ENCODE measurements at regions not wholly inside any gene's neighbourhood (a gene's known extent, or its start where the extent isn't known, plus 50 kb on each side); places are given as distances from the start of the nearest gene placed in this dataset.

DNA sequence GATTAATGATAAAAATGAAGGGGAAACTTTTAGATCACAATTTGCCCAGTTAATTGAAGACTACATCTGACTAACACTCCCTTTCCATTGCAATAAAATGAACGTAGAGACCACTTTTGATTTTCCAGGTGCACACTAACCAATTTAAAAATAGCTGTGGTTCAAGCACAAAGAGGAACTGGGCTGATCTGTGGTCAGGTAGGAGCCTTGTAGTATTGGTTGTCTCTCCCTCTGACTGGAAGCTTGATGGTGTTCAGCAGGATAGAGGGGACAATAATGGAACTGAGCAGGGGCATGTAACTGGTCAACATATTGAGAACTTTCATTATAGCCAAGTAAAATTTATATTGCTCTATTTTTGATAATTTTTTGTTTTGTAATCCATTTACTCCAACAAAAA, 886.8 kb upstream of the SEMA6A start:
- Histone ChIP-seq H3K4me3 (no peak overlapping the region), H3K27me3 (replicated peaks) (no peaks in the 10 kb centered on the region), H3K4me1 (replicated peaks) (no peaks in the 10 kb centered on the region), H3K9me3 (replicated peaks) (no peaks in the 10 kb centered on the region), H3K27ac (no peak overlapping the region), H3K36me3 (no peaks in the 10 kb centered on the region)
- no peak for DNase-seq (ENCODE audit: low read depth in 1 of 2, low spot score in 2 of 2)

DNA sequence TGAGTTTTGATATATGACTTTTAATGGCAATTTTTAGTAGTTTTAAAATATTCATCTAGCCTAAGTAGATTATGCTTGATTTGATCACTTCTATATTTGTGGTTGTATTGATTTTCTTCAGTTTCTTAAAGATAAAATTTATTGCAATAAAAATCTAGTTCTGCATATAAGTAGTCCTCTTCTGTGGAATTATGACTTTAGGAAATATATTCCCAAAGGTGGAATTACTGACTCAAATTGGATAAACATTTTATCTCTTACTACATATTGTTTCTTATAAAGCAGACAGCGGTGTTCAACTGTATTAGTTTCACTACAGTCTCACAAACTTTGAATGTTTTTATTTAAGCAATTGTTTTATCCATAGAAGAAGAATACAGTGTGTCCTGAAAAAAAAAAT, 883.0 kb upstream of the SEMA6A start:
- Histone ChIP-seq H3K27ac (no peak overlapping the region), H3K4me1 (replicated peaks) (no peaks in the 10 kb centered on the region), H3K4me3 (no peak overlapping the region), H3K27me3 (replicated peaks) (no peaks in the 10 kb centered on the region), H3K9me3 (replicated peaks) (no peaks in the 10 kb centered on the region), H3K36me3 (no peaks in the 10 kb centered on the region)
- no peak for DNase-seq (ENCODE audit: low read depth in 1 of 2, low spot score in 2 of 2)

DNA sequence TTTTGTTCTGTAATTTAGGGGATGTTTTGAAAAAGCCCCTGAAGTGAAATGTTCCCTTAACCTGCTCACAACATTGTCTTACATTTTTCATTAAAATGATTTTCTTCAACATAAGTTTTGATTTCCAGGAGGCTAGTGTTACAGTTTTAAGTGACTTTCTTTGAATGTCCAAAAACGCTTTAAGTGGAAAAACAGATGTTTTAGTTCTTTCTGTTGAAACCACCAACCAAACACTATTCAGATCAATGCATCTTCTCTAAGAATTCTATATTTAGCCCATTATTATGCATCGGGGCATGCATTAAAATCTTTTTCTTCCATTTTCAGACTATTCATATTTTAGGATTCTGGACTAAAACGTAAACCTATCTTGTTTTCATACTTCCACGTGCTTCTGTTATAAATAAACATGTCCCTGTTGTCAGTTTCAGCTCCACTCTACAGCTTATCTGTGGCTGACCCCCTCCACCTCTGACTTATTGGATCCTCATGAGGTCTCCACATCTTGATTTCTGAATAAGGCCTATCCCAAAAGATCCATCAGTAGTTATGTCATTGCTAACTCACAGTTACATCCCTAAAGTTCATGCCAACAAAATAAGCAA, 882.3 kb upstream of the SEMA6A start:
- DNase-seq (ENCODE audit: low read depth in 1 of 2, low spot score in 2 of 2), result no peak
- no peaks in the 10 kb centered on the region for H3K4me1 ChIP-seq (replicated peaks)
- no peak overlapping the region for H3K4me3 ChIP-seq
- no peak overlapping the region for H3K27ac ChIP-seq
- H3K9me3 ChIP-seq (replicated peaks), result 0 out of 2 replicates have a peak, but pooled peaks cover 3% of the 10 kb centered on the region
- H3K36me3 ChIP-seq, result no peaks in the 10 kb centered on the region
- no peaks in the 10 kb centered on the region for H3K27me3 ChIP-seq (replicated peaks)

DNA sequence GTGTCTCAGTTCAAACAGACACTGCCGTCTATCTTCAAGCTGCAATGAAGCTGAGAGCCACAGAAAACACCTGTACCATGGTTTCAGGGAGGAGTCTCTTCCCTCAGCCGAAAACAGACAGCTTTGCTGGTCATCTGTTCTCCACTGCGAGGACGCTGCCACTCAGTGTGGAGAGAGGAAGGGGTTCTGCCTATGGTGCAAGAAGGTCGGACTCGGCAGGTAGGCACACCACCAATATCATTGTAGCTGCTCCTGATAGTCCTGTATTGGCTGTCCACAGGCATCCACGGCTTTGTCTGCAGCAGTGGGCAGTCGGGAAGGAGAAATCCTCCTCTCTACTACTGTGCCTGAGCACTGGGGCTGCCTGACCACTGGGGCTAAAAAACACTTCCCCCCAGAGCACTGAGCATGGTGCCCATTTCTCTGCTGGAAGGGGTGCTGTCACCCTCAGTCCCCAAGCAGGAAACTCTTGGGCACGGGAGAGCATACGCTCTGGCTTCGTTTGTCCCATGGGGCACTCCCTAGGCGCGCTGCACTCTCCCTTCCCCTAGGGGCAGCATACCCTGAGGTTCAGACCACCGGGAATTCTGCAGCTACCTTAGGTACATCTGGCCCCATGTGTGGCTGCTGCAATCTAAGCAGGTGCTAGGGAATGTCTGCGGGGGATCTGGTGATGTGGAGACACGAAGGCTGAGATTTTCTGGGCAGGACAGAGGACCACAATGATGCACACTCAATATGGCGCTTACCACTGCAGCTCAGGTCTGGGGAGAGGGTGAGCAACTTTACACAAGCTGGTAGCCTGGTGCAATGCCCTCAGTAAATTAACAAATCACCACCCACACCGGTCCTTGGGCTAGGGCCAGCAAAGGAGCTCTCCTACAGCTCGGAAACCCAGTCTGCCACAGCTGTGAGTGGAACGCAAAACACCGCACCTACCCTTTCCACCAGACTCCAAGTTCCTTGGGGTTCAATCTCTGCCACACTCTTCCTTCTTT, 880.9 kb upstream of the SEMA6A start:
- Histone ChIP-seq H3K27ac (no peak overlapping the region), H3K9me3 (replicated peaks) (0 out of 2 replicates have a peak, but pooled peaks cover 3% of the 10 kb centered on the region), H3K27me3 (replicated peaks) (no peaks in the 10 kb centered on the region), H3K36me3 (no peaks in the 10 kb centered on the region), H3K4me3 (no peak overlapping the region), H3K4me1 (replicated peaks) (no peaks in the 10 kb centered on the region)
- no peak for DNase-seq (ENCODE audit: low read depth in 1 of 2, low spot score in 2 of 2)

DNA sequence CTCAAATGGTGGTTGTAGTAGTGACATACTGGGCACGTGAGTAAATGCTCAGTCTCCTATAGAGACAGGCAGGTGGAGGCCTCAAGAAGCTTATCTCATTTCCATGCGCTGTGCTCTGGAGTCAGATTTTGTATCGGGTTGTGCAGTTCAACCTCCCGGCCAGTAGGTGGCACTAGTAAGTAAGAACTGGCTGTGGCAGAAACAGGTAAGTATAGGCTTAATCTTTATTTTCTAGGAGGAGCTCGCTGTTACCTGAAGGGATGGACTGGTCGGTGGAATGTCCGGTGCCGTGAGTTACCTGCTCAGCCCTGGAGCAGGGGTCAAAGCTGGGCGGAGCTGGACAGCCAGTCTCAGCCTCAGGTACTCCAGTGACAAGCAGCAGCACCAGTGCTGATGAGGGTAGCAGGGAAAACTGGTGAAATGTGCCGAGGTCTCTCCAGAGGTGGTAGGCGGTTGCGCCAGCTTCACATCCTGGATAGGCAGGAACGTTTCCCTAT, 880.1 kb upstream of the SEMA6A start:
- Histone ChIP-seq H3K4me1 (replicated peaks) (no peaks in the 10 kb centered on the region), H3K27me3 (replicated peaks) (no peaks in the 10 kb centered on the region), H3K9me3 (replicated peaks) (0 out of 2 replicates have a peak, but pooled peaks cover 3% of the 10 kb centered on the region), H3K27ac (no peak overlapping the region), H3K4me3 (no peak overlapping the region), H3K36me3 (no peaks in the 10 kb centered on the region)
- DNase-seq (ENCODE audit: low read depth in 1 of 2, low spot score in 2 of 2), result peak in 1 of 2 experiments; percentile 24

DNA sequence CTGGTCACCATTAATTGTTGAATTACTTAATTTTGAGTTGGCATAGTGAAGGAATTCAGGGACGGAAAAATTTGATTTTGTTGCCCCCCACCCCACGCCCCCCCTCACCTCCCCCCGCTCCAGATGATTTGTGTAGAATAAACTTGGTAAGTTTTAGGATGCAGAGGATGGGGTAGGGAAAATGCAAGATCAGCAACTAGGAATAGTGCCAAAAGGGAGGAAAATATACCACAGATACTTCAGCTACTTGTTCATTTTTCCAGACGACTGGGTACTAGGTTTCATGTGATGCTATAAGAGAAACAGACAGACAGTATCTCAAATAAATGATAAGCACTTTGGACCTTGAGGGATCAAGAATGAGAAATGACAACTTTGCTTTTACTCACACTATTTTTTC, 862.2 kb upstream of the SEMA6A start:
- Histone ChIP-seq H3K9me3 (replicated peaks) (0 out of 2 replicates have a peak, but pooled peaks cover 4% of the 10 kb centered on the region), H3K36me3 (no peaks in the 10 kb centered on the region), H3K4me3 (no peak overlapping the region), H3K4me1 (replicated peaks) (no peaks in the 10 kb centered on the region), H3K27me3 (replicated peaks) (no peaks in the 10 kb centered on the region), H3K27ac (no peak overlapping the region)
- DNase-seq (ENCODE audit: low read depth in 1 of 2, low spot score in 2 of 2), result no peak

DNA sequence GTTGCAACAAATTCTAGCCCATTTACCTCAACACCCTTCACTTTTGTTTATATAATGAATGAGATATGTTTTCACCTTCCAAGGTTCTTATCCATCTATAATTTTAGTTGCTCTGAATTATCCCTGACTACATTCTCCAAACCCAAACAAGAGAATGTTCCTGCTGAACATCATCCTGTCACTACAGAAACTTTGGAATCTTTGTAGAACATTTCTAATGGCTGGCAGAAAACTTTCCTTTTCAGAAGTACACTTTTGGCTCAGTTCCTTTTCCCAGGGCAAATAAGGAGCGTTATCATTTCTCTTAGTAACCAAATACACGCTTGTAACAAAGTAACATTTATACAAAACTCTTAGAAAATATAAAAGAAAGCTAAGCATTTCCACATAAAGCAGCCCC, 860.6 kb upstream of the SEMA6A start:
- Histone ChIP-seq H3K4me1 (replicated peaks) (no peaks in the 10 kb centered on the region), H3K27ac (no peak overlapping the region), H3K4me3 (no peak overlapping the region), H3K9me3 (replicated peaks) (0 out of 2 replicates have a peak, but pooled peaks cover 4% of the 10 kb centered on the region), H3K27me3 (replicated peaks) (no peaks in the 10 kb centered on the region), H3K36me3 (no peaks in the 10 kb centered on the region)
- DNase-seq (ENCODE audit: low read depth in 1 of 2, low spot score in 2 of 2), result no peak

DNA sequence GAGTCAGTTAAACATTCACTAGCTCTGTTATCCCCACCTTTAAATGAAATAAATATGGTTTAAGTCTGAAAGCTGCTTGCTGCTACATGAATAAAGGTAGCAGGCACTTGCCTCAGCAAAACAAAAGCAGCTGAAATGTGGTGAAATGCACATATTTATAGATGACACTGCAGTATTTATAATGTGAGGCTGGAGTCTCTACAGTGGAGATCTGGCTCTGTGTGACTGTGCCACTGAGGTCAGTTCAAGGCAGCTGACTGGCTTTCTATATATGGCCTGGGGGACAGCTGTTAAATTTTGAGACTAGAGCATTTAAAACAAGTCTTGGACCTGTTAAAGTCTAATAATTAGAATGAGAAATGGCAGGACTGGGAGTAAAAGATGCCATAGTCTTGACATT, 859.6 kb upstream of the SEMA6A start:
- Histone ChIP-seq H3K4me1 (replicated peaks) (no peaks in the 10 kb centered on the region), H3K4me3 (no peak overlapping the region), H3K36me3 (no peaks in the 10 kb centered on the region), H3K27ac (no peak overlapping the region), H3K27me3 (replicated peaks) (no peaks in the 10 kb centered on the region), H3K9me3 (replicated peaks) (0 out of 2 replicates have a peak, but pooled peaks cover 4% of the 10 kb centered on the region)
- DNase-seq (ENCODE audit: low read depth in 1 of 2, low spot score in 2 of 2), result no peak

DNA sequence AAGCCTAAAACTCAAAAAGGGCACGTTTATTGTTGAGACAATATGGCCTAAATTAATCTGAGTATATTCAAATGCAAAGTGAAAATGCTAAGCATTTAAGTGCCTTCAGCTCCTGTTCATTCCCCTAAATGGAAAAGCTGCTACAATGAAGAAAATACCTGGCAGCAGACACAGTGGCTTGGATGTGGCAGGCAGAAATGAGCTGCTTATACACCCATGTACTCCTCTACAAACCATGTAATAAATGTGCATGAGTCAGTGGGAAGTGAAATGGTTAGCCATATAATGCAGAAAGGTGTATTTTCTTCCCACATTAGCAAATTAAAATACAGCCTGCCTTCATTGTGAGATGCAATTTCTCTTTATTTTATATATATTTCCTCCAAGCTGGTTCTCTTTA, 859.2 kb upstream of the SEMA6A start:
- H3K4me3 ChIP-seq, result no peak overlapping the region
- 0 out of 2 replicates have a peak, but pooled peaks cover 4% of the 10 kb centered on the region for H3K9me3 ChIP-seq (replicated peaks)
- DNase-seq (ENCODE audit: low read depth in 1 of 2, low spot score in 2 of 2), result no peak
- no peaks in the 10 kb centered on the region for H3K27me3 ChIP-seq (replicated peaks)
- no peaks in the 10 kb centered on the region for H3K4me1 ChIP-seq (replicated peaks)
- H3K27ac ChIP-seq, result no peak overlapping the region
- no peaks in the 10 kb centered on the region for H3K36me3 ChIP-seq

DNA sequence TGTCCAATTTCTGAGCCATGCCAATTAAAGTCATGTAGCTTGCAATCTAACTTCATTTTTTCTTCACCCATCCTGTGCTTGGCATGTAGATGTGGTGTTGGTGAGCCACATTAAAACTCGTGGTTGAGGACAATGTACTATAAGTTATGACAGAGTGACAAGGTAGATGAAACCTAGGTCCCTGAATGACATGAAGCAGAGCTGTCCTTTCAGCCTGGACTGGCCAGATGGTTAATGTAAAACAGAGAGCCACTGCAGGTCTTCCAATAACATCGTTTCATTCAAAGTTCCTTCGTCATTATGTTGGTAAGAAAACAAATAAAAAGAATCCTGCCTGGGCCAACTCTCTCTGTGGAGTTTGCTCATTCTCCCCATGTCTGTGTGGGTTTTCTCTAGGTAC, 856.5 kb upstream of the SEMA6A start:
- Histone ChIP-seq H3K4me3 (no peak overlapping the region), H3K4me1 (replicated peaks) (no peaks in the 10 kb centered on the region), H3K27me3 (replicated peaks) (no peaks in the 10 kb centered on the region), H3K27ac (no peak overlapping the region), H3K36me3 (no peaks in the 10 kb centered on the region), H3K9me3 (replicated peaks) (0 out of 2 replicates have a peak, but pooled peaks cover 4% of the 10 kb centered on the region)
- no peak for DNase-seq (ENCODE audit: low read depth in 1 of 2, low spot score in 2 of 2)

DNA sequence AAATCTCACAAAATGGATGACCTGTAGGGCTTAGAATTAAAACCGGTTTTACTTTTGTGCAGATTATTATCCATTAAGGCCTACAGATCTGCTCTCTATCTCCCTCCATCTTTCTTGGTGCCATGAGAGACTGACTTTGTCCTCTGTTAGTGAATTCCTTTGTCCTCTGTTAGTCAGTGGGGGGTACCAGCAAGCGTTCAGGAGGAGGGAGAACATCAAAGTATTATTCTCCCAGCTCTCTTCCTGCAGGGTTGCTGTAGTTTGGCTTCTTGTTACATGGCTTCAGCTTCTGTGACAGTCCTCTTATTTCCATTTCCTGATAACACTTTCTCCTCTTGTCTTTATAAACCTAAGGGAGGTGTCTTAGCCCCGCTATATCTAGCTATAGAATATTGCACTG, 850.5 kb upstream of the SEMA6A start:
- Histone ChIP-seq H3K9me3 (replicated peaks) (no peaks in the 10 kb centered on the region), H3K4me1 (replicated peaks) (no peaks in the 10 kb centered on the region), H3K27me3 (replicated peaks) (no peaks in the 10 kb centered on the region), H3K4me3 (no peak overlapping the region), H3K27ac (no peak overlapping the region), H3K36me3 (no peaks in the 10 kb centered on the region)
- DNase-seq (ENCODE audit: low read depth in 1 of 2, low spot score in 2 of 2), result no peak

DNA sequence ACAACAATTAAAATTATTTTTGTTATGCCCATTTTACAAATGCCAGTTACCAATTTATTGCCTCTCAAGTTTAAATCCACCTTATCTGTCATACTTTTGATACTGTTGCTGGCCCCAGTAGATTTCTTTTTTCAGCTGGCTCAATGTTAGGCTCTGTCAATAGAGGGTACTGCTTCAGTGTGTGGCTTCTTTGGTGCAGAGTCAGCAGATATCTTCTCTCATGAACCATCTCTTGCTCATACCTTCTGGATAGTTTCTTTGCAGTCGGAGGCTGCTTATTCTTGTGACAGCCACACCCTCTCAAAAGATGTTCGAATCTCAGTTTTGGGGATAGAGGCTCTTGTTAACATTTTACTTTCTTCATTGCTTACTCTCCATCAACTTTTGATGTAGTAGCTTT, 849.9 kb upstream of the SEMA6A start:
- Histone ChIP-seq H3K9me3 (replicated peaks) (no peaks in the 10 kb centered on the region), H3K4me1 (replicated peaks) (no peaks in the 10 kb centered on the region), H3K4me3 (no peak overlapping the region), H3K36me3 (no peaks in the 10 kb centered on the region), H3K27ac (no peak overlapping the region), H3K27me3 (replicated peaks) (no peaks in the 10 kb centered on the region)
- DNase-seq (ENCODE audit: low read depth in 1 of 2, low spot score in 2 of 2), result no peak

DNA sequence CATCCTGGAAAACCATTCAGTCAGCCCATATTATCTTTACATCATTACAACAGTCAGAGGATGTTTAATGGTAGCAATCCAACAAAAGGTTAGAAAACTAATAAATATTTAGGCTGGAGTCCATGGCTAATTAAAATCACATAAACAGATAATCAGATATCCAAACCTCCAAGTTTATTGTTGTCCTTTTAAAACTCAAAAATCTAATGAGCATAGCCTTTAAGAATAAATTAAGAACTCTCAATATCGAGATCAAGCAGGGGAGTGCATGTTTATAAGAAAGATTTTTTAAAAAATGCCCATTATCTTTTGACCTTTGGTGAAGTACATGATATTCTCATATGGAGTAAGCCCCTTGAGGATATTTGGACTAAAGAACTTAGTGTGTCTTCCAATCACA, 842.9 kb upstream of the SEMA6A start:
- Histone ChIP-seq H3K27me3 (replicated peaks) (no peaks in the 10 kb centered on the region), H3K4me3 (no peak overlapping the region), H3K27ac (no peak overlapping the region), H3K4me1 (replicated peaks) (no peaks in the 10 kb centered on the region), H3K9me3 (replicated peaks) (no peaks in the 10 kb centered on the region), H3K36me3 (no peaks in the 10 kb centered on the region)
- DNase-seq (ENCODE audit: low read depth in 1 of 2, low spot score in 2 of 2), result no peak

DNA sequence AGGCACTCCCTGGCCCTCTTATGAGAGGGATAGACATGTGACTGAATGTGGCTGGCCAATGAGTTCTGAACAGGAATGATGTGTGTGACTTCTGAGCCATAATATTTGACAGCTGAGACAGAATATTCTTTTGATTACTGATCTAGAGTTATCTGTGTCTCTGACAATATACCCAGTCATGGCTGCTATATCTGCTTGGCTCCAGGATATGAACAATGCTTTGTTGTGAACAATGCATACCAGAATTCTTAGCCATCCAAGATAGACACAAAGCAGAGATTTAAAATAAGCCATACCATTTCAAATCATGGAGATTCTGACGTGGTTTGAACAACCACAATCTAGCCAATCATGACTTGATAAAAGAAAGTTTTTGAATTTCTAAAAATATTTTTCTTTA, 840.3 kb upstream of the SEMA6A start:
- no peak for DNase-seq (ENCODE audit: low read depth in 1 of 2, low spot score in 2 of 2)
- H3K27ac ChIP-seq, result no peak overlapping the region

More for the DNA sequence above, 840.3 kb upstream of the SEMA6A start:
- H3K9me3 ChIP-seq (replicated peaks), result no peaks in the 10 kb centered on the region; the same call in 1 of the 2 replicates
- H3K4me1 ChIP-seq (replicated peaks), result no peaks in the 10 kb centered on the region
- H3K4me3 ChIP-seq, result no peak overlapping the region
- H3K36me3 ChIP-seq, result no peaks in the 10 kb centered on the region
- no peaks in the 10 kb centered on the region for H3K27me3 ChIP-seq (replicated peaks)

Data from SJSA1 (cell line).